Smooth muscle cell (in vitro differentiated cells): ENCODE measurements at regions not wholly inside any gene's neighbourhood (a gene's known extent, or its start where the extent isn't known, plus 50 kb on each side); places are given as distances from the start of the nearest gene placed in this dataset.

Source experiments
- DNase-seq: peaks from one replicate; lab custom pipeline; 2025; ENCODE audit not compliant: unreplicated experiment; lab: John Stamatoyannopoulos, UW
- H2AFZ ChIP-seq: fragments of 200-600 bp; sonication (generic); 2 replicates; pipeline ENCODE4 v1.6.0; 2016; ENCODE audit warnings: antibody characterized with exemption, low read depth, mild to moderate bottlenecking
- H3F3A ChIP-seq: fragments of 200-600 bp; sonication (generic); 2 replicates; pipeline ENCODE4 v1.6.0; 2017; ENCODE audit warnings: antibody characterized with exemption, low read depth
- H3K27ac ChIP-seq: fragments of 200-600 bp; sonication (generic); 2 replicates; pipeline ENCODE4 v1.5.1; 2016; ENCODE audit warnings: low read depth, mild to moderate bottlenecking
- H3K27me3 ChIP-seq: fragments of 200-600 bp; sonication (generic); 2 replicates; pipeline ENCODE4 v1.6.1; 2016; ENCODE audit warnings: low read depth, mild to moderate bottlenecking
- H3K36me3 ChIP-seq: fragments of 200-600 bp; sonication (generic); 2 replicates; pipeline ENCODE4 v1.5.1; 2016; ENCODE audit warnings: low read depth
- H3K4me1 ChIP-seq: fragments of 200-600 bp; sonication (generic); 2 replicates; pipeline ENCODE4 v1.5.1; 2016; ENCODE audit warnings: low read depth
- H3K4me2 ChIP-seq: fragments of 200-600 bp; sonication (generic); 2 replicates; pipeline ENCODE4 v1.6.0; 2016; ENCODE audit warnings: mild to moderate bottlenecking
- H3K4me3 ChIP-seq: fragments of 200-600 bp; sonication (generic); 2 replicates; pipeline ENCODE4 v1.5.1; 2016; ENCODE audit warnings: mild to moderate bottlenecking
- H3K79me2 ChIP-seq: fragments of 200-600 bp; sonication (generic); 2 replicates; pipeline ENCODE4 v1.6.0; 2016; ENCODE audit warnings: low read depth, mild to moderate bottlenecking
- H3K9ac ChIP-seq: fragments of 200-600 bp; sonication (generic); 2 replicates; pipeline ENCODE4 v1.6.0; 2016; ENCODE audit warnings: low read depth
- H3K9me3 ChIP-seq: fragments of 200-600 bp; sonication (generic); replicated peaks from 2 replicates; pipeline ENCODE4 v1.5.1; 2016; ENCODE audit warnings: low read depth
- H4K20me1 ChIP-seq: fragments of 200-600 bp; sonication (generic); 2 replicates; pipeline ENCODE4 v1.6.0; 2016; ENCODE audit warnings: low read depth
- WGBS: methylation state at CpG from one replicate; pipeline ENCODE4 v1.1.7; 2016; ENCODE audit warnings: low lambda C conversion rate; 5-methylcytosine and 5-hydroxymethylcytosine counted together
- TF ChIP-seq, protein P1 (sequence below): fragments of 200-600 bp; sonication (generic); IDR thresholded peaks from 2 replicates; pipeline ENCODE4 v1.5.1; 2017; ENCODE audit warnings: borderline replicate concordance, mild to moderate bottlenecking, antibody characterized with exemption; ENCODE audit not compliant: insufficient read depth, poor library complexity, severe bottlenecking

DNA sequence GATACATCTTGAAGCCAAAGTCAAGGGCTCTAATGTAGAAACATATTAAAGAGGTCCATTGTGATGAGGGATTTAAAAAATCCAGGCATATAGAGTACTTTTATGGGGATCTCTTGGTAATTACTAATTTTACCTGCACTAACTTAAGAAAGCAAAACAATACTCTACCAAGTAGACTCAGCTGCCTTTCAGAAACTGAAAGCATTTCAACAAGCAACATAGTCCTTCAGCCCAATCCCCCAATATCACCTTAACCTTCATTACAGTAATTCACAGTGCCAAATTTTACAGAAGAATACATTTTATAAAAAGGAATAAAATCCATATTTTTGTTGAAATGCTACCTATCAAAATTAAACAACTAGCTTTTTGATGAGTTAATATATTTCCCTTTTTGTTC is 422.9 kb downstream of the DTHD1 start:
- no peaks in the 10 kb centered on the region for H3K27me3 ChIP-seq
- TF ChIP-seq, protein P1, sequence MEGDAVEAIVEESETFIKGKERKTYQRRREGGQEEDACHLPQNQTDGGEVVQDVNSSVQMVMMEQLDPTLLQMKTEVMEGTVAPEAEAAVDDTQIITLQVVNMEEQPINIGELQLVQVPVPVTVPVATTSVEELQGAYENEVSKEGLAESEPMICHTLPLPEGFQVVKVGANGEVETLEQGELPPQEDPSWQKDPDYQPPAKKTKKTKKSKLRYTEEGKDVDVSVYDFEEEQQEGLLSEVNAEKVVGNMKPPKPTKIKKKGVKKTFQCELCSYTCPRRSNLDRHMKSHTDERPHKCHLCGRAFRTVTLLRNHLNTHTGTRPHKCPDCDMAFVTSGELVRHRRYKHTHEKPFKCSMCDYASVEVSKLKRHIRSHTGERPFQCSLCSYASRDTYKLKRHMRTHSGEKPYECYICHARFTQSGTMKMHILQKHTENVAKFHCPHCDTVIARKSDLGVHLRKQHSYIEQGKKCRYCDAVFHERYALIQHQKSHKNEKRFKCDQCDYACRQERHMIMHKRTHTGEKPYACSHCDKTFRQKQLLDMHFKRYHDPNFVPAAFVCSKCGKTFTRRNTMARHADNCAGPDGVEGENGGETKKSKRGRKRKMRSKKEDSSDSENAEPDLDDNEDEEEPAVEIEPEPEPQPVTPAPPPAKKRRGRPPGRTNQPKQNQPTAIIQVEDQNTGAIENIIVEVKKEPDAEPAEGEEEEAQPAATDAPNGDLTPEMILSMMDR: no peak

DNA sequence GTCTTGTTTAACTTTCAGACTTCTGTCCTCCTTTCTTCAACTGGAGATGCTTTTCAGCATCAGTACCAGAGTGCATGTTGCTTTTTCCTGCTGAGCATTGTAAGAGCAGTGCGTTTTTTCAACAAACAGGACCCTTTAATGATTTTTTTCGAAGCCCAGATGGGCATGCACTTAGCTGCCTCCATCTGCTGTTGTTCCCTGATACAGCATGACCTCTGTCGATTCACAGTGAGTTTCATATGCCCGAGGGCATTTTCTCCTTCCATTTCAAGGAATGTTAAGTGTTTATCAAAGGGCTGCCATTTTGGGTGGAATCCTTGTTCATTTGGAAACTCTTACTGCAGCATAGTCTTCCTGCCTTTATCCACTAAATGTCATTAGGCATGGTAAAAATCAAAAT is 428.6 kb downstream of the DTHD1 start:
- 86% methylated on average over 4 of the region's 4 CpGs for WGBS
- Histone ChIP-seq H3K4me1 (peaks cover 7% of the 10 kb centered on the region), H3F3A (no peaks in the 10 kb centered on the region), H3K79me2 (no peaks in the 10 kb centered on the region), H3K27me3 (no peaks in the 10 kb centered on the region), H2AFZ (no peak overlapping the region), H3K36me3 (no peaks in the 10 kb centered on the region), H3K9me3 (no peaks in the 10 kb centered on the region), H3K27ac (no peak overlapping the region), H3K9ac (no peak overlapping the region), H4K20me1 (no peaks in the 10 kb centered on the region), H3K4me2 (no peak overlapping the region), H3K4me3 (no peak overlapping the region)
- no peak for DNase-seq
- TF ChIP-seq, protein P1: no peak

More for the DNA sequence above, 422.9 kb downstream of the DTHD1 start:
- no peaks in the 10 kb centered on the region for H3K9me3 ChIP-seq
- H3K4me2 ChIP-seq: no peak overlapping the region
- no peaks in the 10 kb centered on the region for H3K4me1 ChIP-seq
- H3K9ac ChIP-seq: no peak overlapping the region
- H3K4me3 ChIP-seq: no peak overlapping the region
- DNase-seq: no peak
- no peak overlapping the region for H2AFZ ChIP-seq
- no peaks in the 10 kb centered on the region for H3F3A ChIP-seq
- H3K27ac ChIP-seq: no peak overlapping the region
- H3K36me3 ChIP-seq: no peaks in the 10 kb centered on the region
- H4K20me1 ChIP-seq: no peaks in the 10 kb centered on the region
- H3K79me2 ChIP-seq: no peaks in the 10 kb centered on the region

DNA sequence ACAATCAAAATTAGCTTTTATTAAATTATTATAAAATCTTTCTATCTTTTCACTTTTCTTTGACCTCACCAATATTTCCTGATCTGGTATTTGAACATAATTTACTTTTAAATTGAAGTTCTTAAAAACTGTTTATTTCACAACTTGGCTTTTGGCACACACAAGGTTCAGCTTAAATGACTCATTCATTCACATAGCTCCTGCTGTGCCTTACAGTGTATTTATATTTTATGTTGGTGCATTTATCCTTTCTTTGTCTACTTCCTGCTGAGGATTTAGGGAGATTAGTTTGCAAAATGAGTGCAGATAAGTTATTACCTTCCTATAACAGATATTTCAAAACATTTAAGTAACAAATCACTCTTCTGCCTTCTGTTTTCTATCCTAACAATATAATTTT is 430.6 kb downstream of the DTHD1 start:
- H3K79me2 ChIP-seq: no peaks in the 10 kb centered on the region

DNA sequence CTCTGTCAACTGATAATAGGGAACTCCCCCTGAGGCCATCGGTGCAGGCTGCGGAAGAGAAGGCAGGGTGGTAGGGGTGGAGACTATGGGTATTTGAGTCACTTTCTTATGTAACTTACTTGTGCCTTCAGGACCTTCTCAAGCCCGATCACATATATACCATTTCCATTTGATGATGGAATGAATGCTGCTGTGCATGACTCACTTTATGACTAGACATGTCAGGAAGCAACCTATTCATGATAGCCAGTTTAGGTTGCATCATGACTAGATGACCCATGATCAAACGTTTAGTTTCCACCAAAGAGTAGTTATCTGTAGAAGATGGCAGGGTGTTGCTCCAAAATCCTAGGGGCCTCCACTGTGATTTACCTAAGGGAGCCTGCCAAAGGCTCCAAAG is 435.5 kb downstream of the DTHD1 start:
- H2AFZ ChIP-seq: no peak overlapping the region
- no peaks in the 10 kb centered on the region for H4K20me1 ChIP-seq
- no peak for DNase-seq
- no peak overlapping the region for H3K4me2 ChIP-seq
- no peaks in the 10 kb centered on the region for H3K27me3 ChIP-seq
- H3K4me3 ChIP-seq: no peak overlapping the region
- H3K9me3 ChIP-seq: no peaks in the 10 kb centered on the region
- H3K9ac ChIP-seq: no peak overlapping the region
- no peaks in the 10 kb centered on the region for H3F3A ChIP-seq
- no peaks in the 10 kb centered on the region for H3K36me3 ChIP-seq
- H3K79me2 ChIP-seq: no peaks in the 10 kb centered on the region
- H3K27ac ChIP-seq: no peak overlapping the region
- TF ChIP-seq, protein P1: no peak
- 92% methylated on average over 4 of the region's 4 CpGs for WGBS
- peaks cover 5% of the 10 kb centered on the region for H3K4me1 ChIP-seq

More for the DNA sequence above, 430.6 kb downstream of the DTHD1 start:
- Histone ChIP-seq H3K9me3 (no peaks in the 10 kb centered on the region), H4K20me1 (no peaks in the 10 kb centered on the region), H3K4me2 (peak overlapping the region; percentile 44), H3K9ac (no peak overlapping the region), H3F3A (no peaks in the 10 kb centered on the region), H3K27ac (no peak overlapping the region), H3K4me3 (no peak overlapping the region), H2AFZ (no peak overlapping the region), H3K4me1 (peaks cover 7% of the 10 kb centered on the region), H3K27me3 (no peaks in the 10 kb centered on the region), H3K36me3 (no peaks in the 10 kb centered on the region)
- TF ChIP-seq, protein P1: no peak
- no peak for DNase-seq
